ENCODE measurements at regions not wholly inside any gene's neighbourhood (a gene's known extent, or its start where the extent isn't known, plus 50 kb on each side); places are given as distances from the start of the nearest gene placed in this dataset.

DNA sequence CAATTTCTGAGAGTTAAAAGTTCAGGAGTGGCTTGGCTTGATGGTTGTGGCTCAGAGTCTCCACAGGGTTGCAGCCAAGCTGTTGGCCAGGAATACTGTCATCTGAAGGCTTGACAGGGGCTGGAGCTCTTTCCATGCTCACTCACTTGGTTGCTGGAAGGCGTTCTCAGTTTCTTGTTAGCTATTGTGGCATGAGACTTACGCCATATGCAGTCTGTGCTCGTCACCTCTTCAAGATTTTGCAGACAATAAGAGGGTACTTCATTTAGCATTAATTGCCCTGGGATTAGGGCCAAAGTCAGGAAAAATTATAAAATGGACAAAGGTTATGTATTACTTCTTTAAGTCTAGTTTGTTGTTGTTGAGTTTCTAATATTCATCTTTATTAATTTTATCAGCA, 380.6 kb upstream of the MAP3K7 start:
- no peak for TF ChIP-seq GATA3 (IDR thresholded peaks at IDR 0.05; ENCODE audit: low read depth, low read length)
- no peak for TF ChIP-seq GATA2 (IDR thresholded peaks at IDR 0.05; ENCODE audit: low read depth, low read length)

- TF ChIP-seq GATA3 (IDR thresholded peaks at IDR 0.05; ENCODE audit: low read depth, low read length): no peak
- TF ChIP-seq GATA2 (IDR thresholded peaks at IDR 0.05; ENCODE audit: low read depth, low read length): no peak
Observed at GRCh38 chr6:90960324-90960723, 373.5 kb upstream of the MAP3K7 start.

GRCh38 chr6:90955246-90955645, 368.4 kb upstream of the MAP3K7 start:
- TF ChIP-seq GATA2 (IDR thresholded peaks at IDR 0.05; ENCODE audit: low read depth, low read length) (no peak), GATA3 (IDR thresholded peaks at IDR 0.05; ENCODE audit: low read depth, low read length) (no peak)

DNA sequence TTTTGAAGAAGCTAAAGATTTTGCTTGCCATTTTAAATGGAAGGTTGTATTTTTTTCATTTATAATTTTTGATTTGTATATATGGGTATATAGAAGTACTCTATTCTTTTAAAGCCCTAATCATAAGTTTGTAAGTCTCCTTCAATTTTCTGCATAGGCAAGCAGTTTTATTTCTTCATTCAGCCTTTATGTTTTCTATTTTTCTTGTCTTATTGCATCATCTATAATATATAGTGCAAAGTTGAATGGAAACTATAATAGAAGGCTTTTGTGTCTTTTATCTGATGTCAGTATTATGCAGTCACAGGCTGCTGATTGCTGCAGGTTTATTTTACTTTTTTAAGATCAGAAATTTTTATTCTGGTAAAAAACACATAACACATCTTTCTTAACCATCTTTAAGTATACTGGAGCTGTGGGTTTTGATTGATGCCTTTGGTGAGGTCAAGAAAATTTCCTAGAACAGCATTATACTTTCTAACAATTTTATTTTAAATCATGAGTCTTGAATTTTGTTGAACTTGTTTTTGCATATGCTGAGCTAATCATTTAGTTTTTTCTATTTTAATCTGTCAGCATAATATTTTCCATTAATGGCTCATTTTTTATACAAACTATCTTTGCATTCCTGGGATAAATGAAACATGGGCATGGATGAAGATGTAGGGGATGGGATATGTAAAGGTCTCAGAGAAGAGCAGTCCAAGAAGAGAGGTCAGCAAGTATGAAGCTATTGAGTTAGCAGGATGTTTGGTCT, 366.7 kb upstream of the MAP3K7 start:
- TF ChIP-seq GATA3 (IDR thresholded peaks at IDR 0.05; ENCODE audit: low read depth, low read length) (no peak), GATA2 (IDR thresholded peaks at IDR 0.05; ENCODE audit: low read depth, low read length) (no peak)

GRCh38 chr6:90952176-90952575, 365.3 kb upstream of the MAP3K7 start:
- no peak for TF ChIP-seq GATA2 (IDR thresholded peaks at IDR 0.05; ENCODE audit: low read depth, low read length)
- no peak for TF ChIP-seq GATA3 (IDR thresholded peaks at IDR 0.05; ENCODE audit: low read depth, low read length)

DNA sequence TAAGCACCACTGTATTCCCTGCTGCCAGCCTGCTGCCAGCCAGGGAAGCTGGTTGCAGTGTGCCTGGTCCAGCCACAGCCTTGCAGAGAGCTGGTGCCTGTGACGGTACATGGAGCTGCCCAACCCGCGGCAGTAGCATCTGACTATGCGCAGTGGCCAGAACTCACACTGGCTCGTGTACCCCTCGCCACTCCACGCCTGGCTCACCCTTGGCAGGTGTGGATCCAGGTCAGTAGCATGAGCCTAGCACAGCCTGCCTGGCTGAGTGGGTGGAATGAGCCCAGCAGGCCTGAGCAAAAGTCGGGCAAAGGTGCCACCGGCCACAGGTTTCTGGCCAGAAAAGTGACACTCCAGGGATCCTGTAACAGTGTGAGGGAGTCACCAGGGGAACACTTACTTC, 361.7 kb upstream of the MAP3K7 start:
- TF ChIP-seq GATA2 (IDR thresholded peaks at IDR 0.05; ENCODE audit: low read depth, low read length) (no peak), GATA3 (IDR thresholded peaks at IDR 0.05; ENCODE audit: low read depth, low read length) (no peak)

DNA sequence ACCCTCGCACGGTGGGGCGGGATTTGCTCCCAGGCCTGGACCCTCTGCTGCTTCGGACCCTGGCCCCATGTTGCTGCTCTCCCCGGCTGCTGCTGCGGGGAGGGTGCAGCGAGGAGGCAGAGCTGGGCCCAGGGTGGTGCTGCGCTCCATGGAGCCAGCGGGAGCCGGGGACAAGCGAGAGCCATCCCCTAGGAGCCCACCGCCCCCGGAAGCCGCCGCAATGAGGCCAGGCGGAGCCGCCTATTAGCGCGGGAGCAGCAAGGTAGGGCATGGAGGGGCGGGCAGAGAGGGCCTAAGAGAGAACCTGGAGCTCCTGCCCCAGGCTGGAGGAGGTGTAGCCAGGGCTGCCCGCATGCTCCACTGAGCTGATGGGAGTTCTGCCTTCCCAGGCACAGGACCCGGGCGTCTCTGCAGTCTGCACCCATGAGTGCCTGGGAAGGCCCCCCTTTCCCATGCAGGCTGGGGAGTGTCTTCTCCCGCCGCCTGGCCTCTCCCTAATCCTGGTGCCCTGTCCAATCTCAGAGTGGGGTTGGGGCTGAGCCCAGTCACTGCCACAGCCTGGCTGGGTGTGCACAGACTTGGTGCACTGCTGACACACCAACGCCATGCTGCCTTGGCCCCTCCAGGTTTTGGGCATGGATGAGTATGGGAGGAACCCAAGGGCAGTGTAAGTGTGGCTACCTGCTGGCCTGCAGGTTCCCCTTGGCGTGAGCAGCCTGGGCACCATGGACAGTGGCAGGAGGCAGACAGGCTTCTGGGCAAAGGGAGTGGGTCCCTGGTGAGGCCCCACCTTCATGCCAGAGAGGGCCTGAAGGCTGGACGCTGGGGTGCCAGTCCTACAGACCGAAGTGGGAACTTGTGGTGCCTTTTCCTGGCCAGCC, 360.6 kb upstream of the MAP3K7 start:
- TF ChIP-seq GATA3 (IDR thresholded peaks at IDR 0.05; ENCODE audit: low read depth, low read length) (no peak), GATA2 (IDR thresholded peaks at IDR 0.05; ENCODE audit: low read depth, low read length) (no peak)

GRCh38 chr6:90941885-90942284, 355.0 kb upstream of the MAP3K7 start:
- TF ChIP-seq GATA3 (IDR thresholded peaks at IDR 0.05; ENCODE audit: low read depth, low read length) (no peak), GATA2 (IDR thresholded peaks at IDR 0.05; ENCODE audit: low read depth, low read length) (no peak)

GRCh38 chr6:90940812-90941481, 354.1 kb upstream of the MAP3K7 start:
- TF ChIP-seq GATA3 (IDR thresholded peaks at IDR 0.05; ENCODE audit: low read depth, low read length): no peak
- TF ChIP-seq GATA2 (IDR thresholded peaks at IDR 0.05; ENCODE audit: low read depth, low read length): no peak

DNA sequence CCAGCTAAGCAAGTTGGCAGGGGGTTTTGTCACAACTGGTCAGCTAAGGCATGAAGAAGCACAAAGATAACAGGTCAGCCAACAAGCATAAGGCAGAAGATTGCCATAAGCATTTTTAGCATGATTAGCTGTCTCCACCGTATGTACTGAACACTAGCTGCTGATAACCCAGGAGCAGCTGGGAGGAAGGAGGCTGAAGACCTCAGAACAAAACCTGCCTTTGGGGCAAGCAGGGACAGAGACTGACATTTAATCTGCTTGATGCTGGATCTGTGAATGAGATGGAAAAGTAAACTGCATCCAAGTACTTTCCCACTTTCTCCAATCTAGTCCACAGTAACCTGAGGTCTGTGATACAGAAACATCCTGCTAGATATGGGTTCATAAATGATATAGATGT, 353.0 kb upstream of the MAP3K7 start:
- TF ChIP-seq GATA2 (IDR thresholded peaks at IDR 0.05; ENCODE audit: low read depth, low read length) (no peak), GATA3 (IDR thresholded peaks at IDR 0.05; ENCODE audit: low read depth, low read length) (no peak)

DNA sequence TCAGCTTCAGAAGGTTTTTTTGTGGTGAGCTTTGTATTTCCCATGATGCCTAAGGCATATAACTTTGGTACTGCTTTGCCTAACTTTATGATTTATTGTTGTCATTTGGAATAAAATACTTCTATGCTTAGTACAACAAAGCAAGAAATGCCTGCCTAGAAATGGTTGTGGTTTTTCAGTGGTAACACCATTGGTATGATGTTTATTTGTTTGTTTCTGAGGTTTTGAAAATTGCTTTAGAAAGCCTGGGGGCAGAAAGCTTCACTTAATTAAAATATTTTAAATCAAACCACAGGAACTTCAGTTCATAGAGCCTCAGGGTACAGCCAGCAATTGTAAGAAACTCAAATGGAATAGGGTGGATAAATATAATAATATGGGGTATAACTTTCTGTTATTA, 351.2 kb upstream of the MAP3K7 start:
- TF ChIP-seq GATA3 (IDR thresholded peaks at IDR 0.05; ENCODE audit: low read depth, low read length): no peak
- TF ChIP-seq GATA2 (IDR thresholded peaks at IDR 0.05; ENCODE audit: low read depth, low read length): no peak

GRCh38 chr6:90936286-90936685, 349.4 kb upstream of the MAP3K7 start:
- peak; percentile 40; the same call in 1 of the 2 replicates for TF ChIP-seq GATA3 (IDR thresholded peaks at IDR 0.05; ENCODE audit: low read depth, low read length)
- peak; percentile 89 for TF ChIP-seq GATA2 (IDR thresholded peaks at IDR 0.05; ENCODE audit: low read depth, low read length)

DNA sequence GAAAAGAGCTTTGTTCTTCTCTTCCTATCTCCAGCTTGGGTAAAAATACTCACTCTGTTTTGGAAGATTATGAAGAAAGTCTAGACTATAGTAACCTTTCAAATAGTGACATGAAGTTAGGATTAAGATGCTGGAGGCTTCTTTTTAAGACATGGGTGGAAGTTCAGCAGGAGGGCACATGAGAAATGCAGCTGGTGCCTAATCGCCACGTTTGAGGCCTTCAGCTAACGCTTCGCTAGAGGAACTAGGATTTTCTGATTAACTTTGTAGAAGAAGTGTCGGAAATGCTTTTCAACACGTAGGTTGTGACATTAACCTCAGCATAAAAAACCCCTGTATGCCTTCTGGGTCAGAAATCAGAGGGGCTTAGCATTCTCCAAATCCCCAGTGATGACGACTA, 348.1 kb upstream of the MAP3K7 start:
- TF ChIP-seq GATA3 (IDR thresholded peaks at IDR 0.05; ENCODE audit: low read depth, low read length): no peak
- no peak for TF ChIP-seq GATA2 (IDR thresholded peaks at IDR 0.05; ENCODE audit: low read depth, low read length)

DNA sequence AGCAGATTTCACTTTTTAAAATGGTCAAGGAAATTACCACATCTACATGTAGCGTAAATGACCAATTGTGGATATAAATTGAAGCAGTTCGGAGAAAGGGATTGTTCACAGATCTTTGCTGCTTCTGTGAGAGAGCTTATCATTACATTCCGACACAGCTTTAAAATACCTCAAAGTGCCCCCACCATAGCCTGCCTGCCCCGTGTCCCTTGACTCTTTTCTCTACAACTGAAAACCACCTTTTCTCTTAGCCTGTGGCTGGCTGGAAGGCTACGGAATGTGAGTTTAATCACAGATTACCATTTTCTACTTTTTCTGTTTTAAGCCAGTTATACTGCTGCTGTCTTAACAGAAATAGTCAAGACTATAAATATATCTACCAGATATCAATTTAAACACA, 347.2 kb upstream of the MAP3K7 start:
- TF ChIP-seq GATA2 (IDR thresholded peaks at IDR 0.05; ENCODE audit: low read depth, low read length): no peak
- no peak for TF ChIP-seq GATA3 (IDR thresholded peaks at IDR 0.05; ENCODE audit: low read depth, low read length)
